GM18519 (cell line): ENCODE measurements at regions not wholly inside any gene's neighbourhood (a gene's known extent, or its start where the extent isn't known, plus 50 kb on each side); places are given as distances from the start of the nearest gene placed in this dataset.
"Not testable (repeated sequence)": the region's sequence is repeated elsewhere in the genome, so short reads cannot be mapped to it uniquely, and the experiment has no call there.

Source experiments
- ATAC-seq: cut with Tn5 transposase; IDR thresholded peaks from one replicate; pipeline ENCODE4 v1.9.1; 2021; ENCODE audit warnings: mild to moderate bottlenecking, moderate library complexity; ENCODE audit not compliant: unreplicated experiment, low FRiP score

DNA sequence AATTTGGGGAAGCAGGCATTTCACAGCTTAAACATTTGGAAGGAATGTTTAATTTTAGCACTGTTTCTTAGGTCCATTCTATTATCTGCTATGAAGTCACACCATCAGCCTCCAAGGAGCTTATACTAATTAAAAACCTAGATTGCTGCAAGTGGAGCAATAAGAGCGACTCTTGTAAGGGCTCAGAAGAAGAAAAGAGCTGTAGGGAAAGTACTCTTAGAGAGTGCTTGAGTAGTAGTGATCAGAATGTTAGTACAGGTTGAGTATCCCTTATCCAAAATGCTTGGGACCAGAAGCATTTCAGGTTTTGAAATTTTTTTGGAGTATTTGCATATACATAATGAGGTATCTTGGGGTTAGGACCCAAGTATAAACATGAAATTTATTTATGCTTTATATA lies 285.3 kb downstream of the UBE3D start:
- no peak for ATAC-seq

DNA sequence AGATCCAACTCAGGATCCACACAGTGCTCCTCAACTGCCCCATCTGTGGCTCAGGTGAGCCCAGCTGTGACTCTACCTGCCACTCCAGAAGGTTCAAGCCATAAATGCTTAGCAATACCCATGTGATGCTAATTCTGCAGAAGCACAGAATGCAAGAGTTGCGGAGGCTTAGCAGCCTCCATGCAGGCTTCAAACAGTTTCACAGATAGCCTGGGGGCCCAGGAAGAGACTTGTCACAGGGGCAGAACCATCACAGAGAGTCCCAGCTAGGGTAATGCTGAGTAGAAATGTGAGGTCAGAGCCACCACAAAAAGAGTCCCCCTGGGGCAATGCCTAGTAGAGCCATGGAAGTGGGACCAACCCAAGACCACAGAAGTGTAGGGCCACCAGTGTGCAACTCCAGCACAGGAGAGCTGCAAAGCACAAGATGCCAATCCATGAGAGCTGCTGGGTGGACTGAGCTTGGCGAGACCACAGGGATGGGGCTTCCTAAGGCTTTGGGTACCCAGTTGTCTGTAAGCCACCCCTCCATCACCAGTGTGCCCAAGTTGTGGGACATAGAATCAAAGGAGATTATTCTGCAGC lies 283.9 kb downstream of the UBE3D start:
- ATAC-seq, result no peak

DNA sequence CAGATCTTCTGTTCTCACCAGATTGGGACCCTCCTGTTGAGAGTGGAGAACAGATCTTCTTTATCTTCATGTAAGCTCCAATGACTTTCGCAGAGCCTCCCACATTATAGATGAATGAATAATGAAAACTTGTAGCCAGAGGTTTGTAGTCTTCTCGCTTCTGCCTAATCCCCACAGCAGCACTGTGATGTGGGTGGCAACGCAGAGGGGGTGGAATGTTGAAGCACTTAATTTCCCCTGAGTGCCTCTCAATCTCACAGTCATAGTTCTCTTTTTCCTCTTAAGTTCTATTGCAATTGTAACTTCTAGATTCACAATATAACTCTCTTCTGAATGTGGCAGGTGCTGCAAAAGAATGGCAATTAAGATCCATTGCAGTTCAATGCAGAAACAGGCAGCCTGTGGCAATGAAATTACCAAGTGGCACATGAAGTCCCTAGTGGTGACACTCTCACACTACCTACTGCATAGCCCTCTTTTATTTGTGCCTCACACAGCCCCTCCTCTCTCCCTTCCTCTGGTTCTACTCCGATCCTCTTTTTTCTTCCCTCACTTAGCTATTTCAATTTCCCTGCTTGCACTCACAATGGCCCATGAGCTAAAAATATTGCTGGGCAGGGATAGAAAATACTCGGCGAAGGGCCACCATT lies 281.9 kb downstream of the UBE3D start:
- ATAC-seq, result no peak

DNA sequence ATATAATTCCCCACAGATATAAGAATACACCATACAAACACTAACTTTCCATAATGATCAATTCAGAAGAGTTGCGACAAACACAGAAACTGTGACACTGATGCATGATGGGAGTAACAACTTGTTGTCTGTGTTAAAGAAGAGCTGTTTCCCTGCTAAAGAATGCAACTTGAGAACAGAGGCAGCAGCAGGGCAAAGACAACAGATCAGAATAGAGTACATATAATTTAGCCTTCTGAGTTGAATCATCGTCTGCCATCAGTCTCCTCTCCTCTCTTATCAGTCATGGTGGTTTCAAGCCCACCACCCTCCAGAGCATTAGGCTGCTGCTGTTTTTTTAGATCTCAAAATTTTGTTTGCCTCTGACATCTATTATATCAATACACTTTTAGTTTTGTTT lies 280.4 kb downstream of the UBE3D start:
- ATAC-seq, result no peak

DNA sequence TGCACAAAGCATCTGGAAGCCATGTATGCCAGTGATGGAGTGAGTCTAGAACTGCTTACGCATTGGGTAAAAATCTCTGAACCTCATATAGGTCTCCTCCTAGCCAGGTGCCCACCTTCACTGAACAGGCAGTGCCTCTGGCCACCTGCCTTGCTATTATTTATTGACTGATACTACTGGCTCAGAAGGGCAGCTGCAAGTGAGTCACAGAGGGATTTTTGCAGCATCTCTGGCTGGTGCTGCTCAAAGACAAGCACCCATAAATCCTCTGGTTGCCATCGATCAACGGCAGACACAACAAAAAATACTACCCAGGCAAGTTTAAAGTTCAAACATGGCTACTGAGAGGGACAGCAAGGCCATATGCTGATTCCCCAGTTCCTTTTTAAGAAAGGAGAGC lies 279.4 kb downstream of the UBE3D start:
- no peak for ATAC-seq

DNA sequence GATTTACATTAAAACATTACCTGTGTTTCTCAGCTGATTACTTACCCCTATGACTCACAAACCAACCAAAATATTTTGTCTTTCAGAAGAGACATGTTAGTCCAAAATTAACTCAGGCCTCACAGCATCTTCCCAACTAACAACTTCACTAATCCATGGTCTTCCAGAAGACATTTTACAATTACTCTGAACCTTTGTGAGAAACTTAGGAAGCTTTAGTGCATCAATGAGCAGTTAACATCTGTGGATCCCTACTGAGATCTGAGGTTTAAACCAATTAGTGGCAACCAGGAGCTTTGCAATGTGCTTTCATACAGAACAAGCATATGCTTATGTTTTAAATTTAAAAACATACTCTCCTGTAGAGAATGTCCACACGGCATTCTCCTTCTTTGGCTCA lies 269.7 kb downstream of the UBE3D start:
- no peak for ATAC-seq

DNA sequence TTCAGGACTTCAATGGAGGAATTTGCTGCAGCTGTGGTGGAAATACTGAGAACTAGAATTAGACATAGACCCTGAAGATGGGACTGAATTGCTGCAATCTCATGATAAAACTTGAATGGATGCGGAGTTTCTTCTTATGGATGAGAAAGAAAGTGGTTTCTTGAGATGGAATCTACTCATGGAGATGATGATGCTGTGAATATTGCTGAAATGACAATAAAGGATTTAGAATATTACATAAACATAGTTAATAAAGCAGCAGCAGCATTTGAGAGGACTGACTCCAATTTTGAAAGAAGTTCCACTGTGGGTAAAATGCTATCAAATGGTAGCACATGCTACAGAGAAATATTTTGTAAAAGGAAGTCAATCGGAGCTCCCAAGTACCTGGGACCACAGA lies 264.6 kb downstream of the UBE3D start:
- ATAC-seq, result no peak

DNA sequence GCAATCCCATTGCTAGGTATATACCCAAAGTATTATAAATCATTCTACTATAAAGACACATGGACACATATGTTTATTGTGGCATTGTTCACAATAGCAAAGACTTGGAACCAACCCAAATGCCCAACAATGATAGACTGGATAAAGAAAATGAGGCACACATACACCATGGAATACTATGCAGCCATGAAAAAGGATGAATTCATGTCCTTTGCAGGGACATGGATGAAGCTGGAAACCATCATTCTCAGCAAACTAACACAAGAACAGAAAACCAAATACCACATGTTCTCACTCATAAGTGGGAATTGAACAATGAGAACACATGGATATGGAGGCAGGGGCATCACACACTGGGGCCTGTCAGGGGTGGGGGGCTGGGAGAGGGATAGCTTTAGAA lies 249.4 kb downstream of the UBE3D start:
- not testable (repeated sequence) for ATAC-seq

DNA sequence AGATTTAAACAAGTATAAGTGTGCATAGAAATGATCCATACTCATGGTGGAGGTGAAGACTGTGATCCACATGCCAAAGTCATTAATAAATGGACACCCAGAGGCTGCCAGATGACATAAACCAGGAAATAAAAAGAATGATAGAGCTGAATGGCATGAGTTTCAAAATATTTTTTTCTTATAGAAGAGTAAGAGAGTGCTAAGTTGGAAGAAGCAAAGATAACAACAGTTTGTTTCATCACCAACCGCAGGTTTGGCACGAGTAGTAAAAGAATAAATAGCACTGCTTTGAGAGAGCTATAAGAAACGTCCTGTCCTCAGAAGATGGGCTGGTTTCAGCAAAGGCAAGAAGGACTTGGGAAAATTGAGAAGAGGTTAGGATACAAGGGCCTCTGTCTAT lies 246.9 kb downstream of the UBE3D start:
- no peak for ATAC-seq

DNA sequence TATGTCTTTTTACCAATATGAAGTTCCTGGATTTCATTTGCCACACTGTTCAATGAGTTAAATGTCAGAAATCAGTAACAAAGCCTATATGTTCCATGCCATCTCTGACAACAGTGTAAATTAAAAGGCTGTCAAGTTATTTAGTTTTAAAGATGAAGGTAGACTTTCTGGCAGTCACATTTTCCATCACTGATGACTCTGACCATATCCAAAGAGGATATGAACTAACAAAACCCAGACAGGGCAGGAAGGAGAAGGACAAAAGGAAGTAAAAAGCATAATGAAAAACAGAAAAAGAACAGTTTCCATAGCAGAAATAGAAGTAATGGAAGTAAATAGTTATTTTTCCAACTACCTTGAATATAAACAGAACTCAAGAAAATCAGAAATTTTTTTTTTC lies 242.3 kb downstream of the UBE3D start:
- no peak for ATAC-seq

DNA sequence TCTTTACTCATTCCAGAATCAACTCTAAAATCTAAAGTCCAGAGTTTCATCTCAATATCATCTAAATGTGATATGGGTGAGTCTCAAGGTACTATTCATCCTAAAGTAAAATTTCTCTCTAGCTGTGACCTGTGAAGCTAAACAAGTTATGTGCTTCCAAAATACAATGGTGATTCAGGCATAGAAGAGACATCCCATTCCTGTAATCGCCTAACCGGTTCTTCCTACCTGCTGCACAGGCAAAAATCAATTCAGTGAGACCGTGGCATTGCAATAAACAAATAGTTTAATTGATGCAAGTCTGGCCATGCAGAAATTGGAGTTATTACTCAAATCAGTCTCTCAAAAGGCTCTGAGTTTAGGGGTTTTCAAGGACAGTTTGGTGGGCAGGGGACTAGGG lies 232.8 kb downstream of the UBE3D start:
- no peak for ATAC-seq

DNA sequence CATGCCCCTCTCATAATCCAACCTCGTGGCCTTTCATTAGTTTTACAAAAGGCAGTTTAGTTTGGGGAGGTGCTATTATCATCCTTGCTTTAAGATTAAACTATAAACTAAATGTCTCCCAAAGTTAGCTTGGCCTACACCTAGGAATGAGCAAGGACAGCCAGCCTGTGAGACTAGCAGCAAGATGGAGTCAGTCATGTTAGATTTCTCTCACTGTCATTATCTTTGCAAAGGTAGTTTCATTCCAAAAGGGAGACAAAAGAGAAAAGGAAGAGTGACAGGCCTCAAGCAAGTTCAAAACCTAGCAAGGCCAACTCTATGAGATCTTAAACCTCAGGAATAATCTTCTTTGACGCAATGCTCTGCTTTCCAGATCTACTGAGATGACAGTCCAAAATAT lies 232.2 kb downstream of the UBE3D start:
- ATAC-seq, result no peak

DNA sequence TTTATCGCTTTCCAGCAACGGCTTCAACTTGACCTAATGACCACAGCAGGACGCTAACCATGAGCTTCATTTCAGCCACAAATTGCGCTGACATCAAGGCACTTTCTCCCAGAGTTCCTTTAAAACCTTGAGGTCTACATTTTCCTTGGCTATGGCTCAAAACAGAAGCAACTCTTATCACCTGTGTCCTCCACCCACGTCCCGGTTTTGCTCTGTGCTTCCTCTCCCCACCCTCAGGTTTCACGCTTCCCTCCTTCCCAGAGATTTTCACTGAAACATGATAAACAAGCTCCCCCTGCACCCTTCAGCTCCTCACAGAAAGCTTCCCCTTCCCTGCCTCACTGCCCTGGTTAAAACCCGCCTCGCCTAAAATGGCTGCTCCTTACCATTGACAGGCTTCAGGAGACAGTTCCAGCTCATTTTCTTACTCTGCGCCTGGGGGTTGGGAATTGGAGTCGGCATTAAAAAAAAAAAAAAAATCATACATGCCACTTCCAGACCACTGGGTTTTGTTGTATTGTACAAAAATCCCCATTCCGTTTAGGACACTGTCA lies 229.5 kb downstream of the UBE3D start:
- ATAC-seq, result no peak

DNA sequence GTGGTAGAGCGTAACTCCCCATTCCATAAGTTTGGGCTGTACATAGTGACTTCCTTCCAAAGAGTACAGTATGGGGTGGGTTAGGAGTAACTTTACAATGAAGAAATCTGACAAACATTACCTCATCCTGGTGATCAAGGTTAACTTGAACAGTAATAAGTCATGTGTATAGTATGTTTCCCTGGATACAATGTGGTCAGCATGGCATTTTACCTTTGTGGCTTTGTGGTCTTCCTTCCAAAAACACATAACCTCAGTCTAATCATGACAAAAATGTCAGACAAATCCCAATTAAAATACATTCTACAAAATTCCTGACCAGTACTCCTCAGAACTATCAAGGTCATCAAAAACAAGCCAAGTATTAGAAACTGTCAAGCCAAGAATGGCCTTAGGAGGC lies 225.1 kb downstream of the UBE3D start:
- ATAC-seq, result no peak

DNA sequence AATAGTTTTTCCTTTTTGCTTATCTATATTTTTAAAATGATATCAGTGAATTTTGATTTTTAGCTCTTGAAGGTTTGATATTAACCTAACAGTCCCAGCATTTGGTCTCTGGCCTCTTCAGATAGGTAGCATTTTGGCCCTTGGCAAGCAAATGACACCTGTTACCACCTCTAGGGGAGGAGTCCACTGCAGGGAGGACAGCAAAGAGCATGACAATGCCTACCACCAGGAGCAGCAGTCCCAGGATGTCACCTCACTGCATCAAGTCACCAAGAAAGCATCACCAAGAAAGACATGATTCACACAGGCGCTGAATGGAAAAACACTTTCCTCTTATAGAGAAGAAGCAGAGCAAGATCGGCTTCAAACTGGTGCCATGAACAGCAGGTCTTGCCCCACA lies 224.3 kb downstream of the UBE3D start:
- ATAC-seq, result no peak
